Stimulated activated CD4-positive, alpha-beta T cell treated with anti-CD3 and anti-CD28 coated beads, Interleukin-12 subunit alpha, Interleukin-12 subunit beta, amount 100 ng/mL, for 48 hours (primary cell): ENCODE measurements at regions not wholly inside any gene's neighbourhood (a gene's known extent, or its start where the extent isn't known, plus 50 kb on each side); places are given as distances from the start of the nearest gene placed in this dataset.

Experiments used
- DNase-seq, 3 donors: peaks; one replicate each; pipeline ENCODE4 v3.0.0-alpha.2; 2020; ENCODE audit warnings: low read depth in 2 of 3, low spot score in 1 of 3

DNA sequence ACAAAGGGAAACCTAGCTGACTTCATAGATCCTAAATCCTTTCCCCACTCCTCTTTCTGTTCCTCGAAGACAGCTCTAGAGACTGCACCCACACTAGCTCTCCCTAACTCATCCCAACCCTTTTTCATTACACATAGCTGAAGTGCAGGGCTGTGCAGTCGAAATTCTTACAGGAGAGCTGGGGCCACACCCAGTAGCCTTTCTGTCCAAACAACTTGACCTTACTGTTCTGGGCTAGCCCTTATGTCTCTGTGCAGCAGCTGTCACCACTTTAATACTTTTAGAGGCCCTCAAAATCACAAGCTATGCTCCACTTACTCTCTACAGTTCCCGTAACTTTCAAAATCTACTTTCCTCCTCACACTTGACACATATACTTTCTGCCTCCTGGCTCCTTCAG is 666.1 kb upstream of the PKDCC start:
- no peak for DNase-seq

DNA sequence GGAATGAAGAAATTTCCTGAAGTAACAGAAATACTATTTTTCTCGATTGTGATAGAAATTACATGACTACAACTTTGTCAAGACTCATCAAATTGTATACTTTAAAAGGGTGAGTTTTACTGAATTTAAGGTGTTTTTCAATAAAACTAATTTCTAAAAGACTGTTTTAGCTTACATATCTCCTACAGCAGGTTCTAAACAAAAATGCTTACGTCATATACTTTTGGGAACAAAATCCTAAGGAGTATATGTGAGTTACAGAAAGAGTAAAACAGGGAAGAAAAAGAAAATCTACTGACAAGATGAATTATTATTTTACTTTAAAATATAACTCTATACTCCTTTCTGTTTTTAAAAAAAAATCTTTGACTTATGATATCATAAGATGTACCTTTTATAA is 660.3 kb upstream of the PKDCC start:
- no peak for DNase-seq

DNA sequence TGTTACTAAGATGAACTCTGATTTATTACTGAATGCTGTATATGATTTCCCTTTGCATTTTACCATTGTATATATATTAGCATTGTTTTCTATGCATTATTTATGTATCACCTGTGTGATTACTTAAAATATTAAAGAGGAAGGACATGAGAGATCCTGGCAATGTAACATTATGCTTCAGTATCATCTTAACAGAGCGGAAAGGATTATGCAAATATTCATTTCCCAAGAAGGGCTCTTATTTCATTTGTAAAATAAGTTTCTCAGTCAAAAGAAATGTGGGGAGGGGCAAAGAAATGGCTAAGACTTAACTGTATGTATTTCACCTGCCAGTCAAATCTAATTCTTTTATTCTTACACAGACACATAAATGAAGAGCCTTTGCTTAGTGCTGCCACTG is 654.2 kb upstream of the PKDCC start:
- no peak for DNase-seq

DNA sequence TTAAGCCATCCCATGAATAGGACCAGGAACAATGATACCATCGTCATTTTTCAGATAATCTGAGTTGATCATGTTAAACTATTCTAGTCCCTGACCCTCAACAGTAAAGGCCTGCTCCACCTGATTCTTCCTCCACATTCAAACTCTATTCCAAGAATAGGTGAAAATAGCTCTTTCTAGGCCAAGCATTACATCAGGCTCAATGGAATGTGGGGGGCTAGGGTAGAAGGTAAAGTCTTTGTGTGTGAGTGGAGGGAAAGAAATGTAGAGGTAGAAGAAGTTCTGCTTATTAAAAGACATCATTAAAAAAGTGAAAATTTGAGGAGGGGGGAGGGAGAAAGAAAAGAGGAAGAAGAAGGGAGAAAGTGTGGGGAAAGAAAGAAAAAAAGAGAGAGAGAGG is 653.3 kb upstream of the PKDCC start:
- no peak for DNase-seq

DNA sequence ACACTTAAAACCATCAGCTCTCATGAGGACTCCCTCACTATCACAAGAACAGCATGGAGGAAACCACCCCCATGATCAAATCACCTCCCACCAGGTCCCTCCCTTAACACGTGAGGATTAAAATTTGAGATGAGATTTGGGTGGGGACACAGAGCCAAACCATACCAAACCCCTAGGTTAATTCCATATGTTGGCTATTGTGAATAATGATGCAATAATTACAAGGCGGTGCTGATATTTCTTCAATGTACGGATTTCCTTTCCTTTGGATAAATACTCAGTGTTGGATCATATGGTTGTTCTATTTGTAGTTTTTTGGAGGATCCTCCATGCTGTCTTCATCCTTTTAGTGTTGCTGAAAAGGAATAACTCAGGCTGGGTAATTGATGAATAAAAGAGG is 652.1 kb upstream of the PKDCC start:
- no peak for DNase-seq

DNA sequence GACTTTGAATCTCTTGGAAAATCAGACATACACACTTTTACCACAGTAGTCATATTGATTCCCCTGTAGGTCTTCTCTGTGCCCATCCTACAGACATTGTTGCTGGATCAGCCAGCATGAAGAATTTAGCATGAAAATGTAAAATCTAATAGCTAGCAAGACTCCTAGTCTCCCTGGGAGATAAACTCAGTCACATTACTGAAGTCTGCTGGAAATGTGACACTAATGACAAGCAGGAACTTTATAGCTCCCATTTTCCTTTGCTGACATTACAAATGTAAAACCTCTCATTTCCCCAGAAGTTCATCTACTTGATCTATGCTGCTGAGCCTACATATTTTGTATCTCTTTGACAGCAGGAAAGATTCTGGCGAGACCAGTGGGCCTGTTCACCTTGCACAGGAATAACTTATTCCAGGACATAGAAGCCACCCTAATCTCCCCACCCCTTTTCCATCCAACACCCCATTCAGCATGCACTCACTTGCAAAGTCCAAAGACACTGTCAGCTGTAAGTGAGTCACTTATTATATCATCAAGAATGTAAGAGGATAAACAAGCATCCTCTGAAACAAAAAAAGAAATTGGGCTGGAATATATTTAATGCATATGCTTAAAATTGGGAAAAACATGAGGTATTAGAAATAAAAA is 648.3 kb upstream of the PKDCC start:
- DNase-seq, result no peak

DNA sequence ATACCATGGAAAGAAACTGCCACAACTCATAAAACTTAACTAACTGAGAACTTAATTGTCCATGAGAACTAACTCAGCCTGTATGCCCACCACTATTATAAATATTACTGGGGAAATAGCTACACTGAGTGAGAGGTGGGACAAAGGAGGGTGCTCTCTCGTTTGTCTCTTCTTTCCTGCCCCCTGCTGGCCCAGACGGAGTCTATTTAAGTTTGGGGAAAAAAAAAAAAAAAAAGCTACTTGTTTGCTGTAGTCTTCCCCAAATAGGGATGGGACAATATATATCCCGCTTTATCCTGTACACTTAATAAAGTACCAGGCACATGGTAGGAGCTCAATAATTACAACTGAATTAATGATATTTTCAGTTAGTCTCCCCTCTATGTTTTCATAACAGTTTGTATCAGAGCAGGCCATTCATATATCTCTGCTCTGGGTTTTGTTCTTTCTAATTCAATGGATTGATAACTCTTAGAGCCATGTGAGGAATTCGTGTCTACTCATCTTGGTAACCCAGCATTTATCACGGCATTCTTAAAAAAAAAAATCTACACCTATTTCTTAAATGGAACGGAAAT is 647.6 kb upstream of the PKDCC start:
- no peak for DNase-seq

DNA sequence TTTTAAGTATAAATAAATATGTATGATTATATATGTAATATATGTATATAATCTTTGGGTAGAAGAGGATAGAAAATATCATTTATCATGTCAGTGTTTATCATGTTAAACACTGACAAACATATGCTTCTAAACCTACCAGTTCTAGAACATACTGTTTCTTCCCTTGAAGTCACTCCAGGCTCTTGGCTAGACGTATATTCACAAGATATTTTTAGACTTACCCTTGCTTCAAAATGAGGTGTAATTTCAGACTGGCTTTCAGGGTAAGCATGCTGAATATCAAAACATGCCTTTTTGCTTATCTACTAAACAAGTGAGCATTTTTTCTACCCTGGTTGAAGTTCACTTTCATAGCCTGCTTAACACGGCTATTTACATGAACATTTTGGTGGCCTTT is 642.4 kb upstream of the PKDCC start:
- DNase-seq, result no peak

DNA sequence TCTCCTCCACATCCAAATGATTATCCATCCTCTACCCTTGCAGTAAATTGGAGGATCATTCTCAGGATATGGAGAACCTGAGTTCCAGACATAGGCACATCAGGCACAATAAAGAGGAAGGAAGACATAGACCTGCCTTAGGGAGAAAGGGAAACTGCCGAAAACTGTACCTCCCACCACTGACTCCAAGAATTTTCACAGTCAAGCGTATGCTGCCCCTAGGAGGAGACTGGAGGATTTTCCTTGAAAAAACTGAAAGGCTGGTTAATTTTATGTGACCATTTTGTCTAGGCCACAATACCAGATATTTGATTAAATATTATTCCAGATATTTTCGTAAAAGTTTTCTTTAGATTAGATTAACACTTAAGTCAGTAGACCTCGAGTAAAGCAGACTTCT is 638.5 kb upstream of the PKDCC start:
- DNase-seq, result no peak

DNA sequence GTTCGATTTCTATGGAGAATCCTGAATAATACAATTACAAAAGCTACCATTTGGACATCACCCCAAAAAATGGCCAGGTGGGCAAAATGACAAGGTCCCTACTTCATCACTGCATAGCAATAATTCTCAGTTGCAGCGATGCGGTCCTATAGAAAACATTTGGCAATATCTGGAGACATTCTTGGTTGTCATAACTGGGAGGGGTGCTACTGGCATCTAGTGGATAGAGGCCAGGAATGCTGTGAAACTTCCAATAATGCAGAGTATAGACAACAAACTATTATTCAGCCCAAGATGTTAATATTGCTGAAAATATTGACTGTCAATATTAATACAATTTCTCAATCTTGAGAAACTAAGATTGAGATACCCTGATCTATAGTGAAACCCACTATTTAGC is 637.8 kb upstream of the PKDCC start:
- no peak for DNase-seq

DNA sequence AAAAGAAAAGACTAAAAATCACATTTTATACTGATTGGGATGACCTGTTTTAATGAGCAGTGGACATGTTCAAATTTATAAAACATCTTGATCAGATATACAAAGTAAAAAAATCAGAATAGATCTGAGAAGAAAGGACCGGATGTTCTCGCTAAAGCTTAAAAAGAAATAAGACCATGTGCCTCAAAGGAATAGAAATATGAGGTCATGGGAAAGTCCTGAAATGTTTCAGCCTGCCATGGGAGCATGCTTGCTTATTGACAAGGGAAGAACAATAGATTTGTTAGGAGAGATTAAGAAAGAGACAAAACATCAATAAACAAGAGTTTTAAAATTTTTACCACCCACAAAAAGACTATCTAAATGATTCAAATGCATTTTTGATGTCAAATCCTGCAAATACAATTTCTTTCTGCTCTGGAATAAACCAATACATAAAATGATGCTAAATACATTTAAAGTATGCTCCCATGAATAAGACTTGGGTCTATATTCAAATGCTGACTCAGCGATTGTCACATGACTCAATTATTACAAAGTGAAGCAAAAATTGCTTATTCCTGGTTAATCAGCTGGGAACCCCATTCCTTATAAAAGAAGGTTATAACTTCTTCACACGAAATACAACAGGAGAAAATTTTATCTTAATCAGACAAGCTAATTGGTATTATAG is 633.9 kb upstream of the PKDCC start:
- DNase-seq, result no peak

DNA sequence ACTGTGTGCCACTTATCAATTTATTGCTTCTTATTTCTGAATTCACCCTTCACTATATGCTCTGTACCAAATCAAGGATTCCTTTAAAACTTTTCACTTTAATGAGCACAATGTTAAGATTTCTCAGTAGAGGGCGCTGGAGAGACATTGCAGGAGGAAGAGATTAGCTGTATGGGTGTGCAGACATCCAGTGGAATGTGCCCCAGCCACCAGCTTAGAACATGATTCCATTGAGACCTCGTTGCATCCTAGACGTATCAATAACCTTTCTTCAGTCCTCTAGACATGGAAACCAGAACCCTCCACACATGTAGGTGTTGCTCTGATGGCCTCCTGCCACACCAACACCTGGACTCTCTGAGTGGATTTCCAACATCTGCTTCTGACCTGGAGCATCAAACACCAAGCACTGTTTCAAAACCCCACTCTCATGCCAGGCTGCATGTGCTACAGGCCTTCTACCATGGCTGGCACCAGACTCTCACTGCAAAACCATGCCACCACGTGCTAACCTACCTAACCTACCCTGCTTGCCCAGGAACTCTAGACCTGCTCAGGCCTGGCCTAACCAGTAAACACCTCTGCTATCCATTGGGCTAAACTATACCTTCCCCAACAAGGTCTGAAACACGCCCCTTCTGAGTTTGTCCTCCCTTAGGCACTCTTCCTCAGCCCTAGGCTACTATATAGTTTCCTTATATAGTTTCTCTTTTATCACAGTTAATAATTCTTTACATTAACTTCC is 633.2 kb upstream of the PKDCC start:
- DNase-seq, result no peak

DNA sequence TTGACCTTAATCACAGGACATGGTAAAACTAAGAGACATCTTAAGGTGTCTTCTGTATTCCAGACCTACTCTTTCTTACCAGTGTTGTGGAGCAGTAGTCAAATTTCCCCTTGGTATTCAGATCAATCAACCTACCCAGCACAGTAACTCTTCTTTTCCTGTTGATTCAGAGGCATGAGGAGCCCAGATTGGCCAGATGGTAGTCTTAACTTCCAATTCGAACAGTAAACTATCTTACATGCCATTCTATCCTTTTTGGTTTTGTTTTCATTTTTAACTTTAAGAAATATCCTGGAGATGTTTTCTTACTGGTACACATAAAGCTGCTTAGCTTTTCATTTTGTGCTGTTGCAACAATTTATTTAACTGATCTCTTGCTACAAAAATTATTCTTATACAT is 630.3 kb upstream of the PKDCC start:
- DNase-seq, result no peak

DNA sequence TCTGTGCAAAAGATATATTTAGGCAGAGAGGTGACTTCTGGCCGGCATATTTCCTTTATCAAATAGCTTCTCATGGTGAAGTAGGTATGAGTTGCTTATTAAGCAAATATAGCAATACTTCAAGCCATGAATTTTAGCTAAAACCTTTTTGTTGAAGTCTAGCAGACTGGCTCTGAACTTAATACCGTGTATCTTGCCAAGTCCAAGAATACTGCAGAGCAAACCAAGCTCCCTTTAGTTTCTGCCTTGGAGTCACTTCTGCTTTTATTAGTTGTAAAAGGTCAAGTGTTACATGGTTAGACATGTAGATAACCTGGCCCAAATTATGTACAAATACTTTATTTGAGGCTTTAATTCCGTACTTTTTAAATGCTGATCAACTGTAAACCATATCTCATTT is 627.6 kb upstream of the PKDCC start:
- DNase-seq, result no peak

DNA sequence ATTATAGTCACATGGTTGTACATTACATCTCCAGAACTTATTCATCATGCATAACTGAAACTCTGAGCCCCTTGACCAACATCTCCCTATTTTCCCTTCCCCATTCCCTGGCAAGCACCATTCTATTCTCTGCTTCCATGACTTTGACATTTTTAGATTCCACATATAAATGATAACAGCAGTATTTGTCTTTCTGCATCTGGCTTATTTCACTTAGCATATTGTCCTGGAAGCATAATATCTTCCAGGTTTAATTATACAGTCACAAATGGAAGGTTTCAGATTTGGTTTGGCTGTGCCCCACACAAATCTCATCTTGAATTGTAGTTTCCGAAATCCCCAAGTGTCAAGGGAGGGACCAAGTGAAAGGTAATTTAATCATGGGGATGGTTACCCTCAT is 626.9 kb upstream of the PKDCC start:
- DNase-seq, result no peak

DNA sequence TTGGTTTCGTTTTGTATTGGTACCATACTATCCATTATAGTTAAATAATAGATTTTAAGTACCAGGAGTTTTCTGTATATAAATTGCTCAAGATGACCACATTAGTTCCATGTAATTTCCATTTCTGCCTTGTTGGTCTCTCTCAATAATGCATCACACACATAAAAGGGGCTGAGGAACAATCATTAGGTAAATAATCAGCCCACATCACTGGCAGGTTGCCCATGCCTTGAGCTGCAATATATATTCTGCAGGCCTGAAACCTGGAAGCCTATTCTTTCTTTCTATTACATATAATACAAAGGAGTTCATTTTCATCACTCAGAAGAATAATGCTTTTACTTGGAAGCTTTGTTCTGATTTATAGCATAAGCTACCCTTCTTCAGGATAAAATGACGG is 616.1 kb upstream of the PKDCC start:
- DNase-seq, result no peak

DNA sequence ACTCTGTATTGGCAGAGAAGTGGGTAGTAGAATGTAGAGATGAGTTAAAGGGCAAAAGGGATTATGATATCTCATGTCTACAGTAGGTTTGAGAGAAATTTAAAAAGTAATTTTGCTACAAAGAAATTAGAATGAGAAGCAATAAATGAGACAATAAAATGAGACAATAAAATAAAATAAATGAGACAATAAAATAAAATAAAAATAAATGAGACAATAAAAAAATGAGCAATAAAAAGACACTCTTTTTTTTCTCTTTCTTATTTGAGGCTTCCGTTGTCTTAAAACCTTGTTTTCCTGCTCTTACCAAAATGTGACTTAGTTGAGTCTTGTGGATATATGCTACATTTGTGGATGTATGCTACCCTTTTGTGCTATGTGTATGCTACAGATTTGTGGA is 615.4 kb upstream of the PKDCC start:
- DNase-seq, result no peak

DNA sequence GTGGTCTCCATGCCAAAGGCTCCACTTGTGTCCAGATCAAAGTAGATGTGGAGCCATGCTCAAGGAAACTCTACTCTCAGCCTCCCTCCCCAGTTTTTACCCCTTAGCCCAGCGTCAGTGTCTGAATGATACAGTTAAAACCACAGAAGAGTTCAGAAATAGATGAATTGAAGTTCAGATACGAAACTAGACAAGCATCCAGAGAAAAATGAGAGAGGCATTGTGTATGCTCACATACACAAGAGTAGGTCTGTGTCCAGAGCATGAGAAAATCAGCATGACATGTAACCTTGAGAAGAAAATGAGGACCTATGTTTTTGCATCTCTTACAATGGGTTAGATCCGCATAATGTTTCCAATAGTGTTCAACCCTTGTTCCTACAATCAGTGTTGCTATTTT is 612.8 kb upstream of the PKDCC start:
- DNase-seq, result no peak

DNA sequence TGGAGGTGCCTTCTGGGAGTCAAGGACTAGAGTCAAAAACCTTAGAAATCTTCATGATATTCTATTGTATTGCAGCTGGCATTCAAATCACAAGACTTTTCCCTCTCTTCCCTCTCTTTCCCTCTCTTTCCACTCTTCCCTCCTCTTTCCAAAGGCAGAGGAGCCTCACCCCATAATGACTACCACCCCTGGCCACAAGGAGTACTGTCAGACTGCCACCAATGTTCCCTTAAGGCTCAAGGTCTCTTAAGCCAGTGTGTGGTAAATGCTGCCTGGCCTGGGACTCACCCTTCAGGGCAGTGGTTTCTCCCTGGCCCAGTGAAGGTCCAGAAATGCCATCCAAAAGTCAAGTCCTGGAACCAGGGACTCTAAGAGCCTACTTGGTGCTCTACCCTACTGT is 605.9 kb upstream of the PKDCC start:
- no peak for DNase-seq

DNA sequence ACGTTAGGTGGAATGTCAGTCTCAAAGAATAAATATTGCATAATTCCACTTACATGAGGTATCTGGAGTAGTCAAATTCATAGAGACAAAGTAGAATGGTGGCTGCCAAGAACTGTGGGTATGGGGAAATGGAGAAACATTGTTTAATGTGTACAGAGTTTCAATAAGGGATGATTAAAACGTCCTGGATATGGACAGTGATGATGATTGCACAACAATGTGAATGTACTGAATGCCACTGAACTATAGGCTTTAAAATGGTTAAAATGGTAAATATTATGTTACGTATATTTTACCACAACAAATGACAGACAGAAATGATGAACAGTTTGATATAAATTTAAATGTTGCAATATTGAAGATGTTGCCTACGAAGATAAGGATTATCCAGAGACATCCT is 602.0 kb upstream of the PKDCC start:
- no peak for DNase-seq

DNA sequence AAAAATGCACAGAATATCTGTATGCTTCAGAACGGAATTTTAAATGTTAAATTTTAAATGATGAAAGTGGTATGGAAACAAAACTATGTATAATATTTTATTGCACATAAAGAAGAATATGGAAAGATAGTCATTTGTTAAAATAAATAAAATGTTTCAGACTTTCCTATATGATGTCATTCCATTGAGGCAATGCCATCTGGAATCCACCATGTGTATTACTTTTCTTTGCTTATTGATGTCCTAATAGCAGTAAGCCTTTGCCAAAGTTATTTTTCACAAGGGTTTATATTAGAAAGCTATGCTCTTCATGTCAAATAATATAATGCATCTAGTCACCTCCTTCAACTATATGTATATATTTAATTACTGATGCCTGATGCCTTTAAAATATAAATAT is 601.6 kb upstream of the PKDCC start:
- no peak for DNase-seq

DNA sequence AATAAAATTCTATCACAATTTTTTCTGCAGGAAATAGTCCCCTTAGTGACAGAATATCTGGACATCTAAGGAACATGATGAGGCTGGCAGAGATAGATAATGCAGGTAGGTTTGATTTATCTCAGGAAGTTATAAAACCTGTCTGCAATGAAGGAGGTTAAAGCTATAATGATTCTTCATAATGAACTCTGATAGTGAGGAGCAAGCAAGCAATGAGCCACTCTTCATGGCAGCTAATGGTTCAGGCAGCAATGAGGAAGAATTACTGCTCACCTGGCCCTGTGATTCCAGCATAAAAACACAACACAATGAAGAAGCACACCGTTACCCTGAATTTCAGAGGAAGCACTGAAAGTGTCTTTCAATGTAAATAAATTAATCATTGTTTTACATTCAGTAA is 599.6 kb upstream of the PKDCC start:
- no peak for DNase-seq
